ENCODE measurements at regions not wholly inside any gene's neighbourhood (a gene's known extent, or its start where the extent isn't known, plus 50 kb on each side); places are given as distances from the start of the nearest gene placed in this dataset.
A peak's percentile ranks its signal among the peaks of the same experiment; 100 is the strongest.
"Not testable (repeated sequence)": the region's sequence is repeated elsewhere in the genome, so short reads cannot be mapped to it uniquely, and the experiment has no call there.

DNA sequence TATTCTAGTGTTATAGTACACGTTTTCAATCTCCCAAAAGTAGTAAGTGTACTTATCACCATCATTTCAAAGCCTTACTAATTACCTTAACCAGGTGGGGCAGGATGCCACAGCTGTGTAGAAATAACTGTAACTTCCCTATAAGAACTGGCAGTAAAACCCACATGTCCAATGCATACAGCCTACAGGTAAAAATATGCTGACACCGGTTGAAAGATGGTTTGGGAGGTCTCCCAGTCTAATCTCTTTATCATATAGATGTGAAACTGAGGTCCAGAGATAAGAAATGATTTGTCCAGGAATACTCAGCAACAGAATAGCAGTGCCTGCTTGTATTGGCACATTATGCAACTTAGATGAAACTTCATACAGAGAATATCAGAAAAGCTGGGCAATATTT, 322.9 kb downstream of the BCL11A start:
- no peak for DNase-seq

DNA sequence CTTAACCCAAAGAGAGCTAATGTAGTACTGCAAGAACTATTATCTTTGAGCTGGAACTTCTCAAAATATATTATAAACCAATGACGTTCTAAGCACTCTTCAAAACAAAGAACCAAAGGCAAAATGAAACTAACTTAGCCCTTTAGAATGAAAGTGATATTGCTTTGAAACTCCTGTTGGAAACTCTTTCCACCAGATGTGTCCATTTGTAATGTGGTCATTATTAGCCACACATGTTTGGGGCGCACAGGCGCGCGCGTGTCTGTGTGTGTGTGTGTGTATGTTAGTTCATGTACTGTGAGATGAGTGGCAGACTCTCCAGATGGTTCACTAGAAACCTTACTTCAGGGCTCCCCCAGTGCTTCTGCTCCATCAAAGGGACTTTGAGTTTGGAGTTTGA, 323.4 kb downstream of the BCL11A start:
- DNase-seq = peak; percentile 7

GRCh38 chr2:60226943-60227342, 326.5 kb downstream of the BCL11A start:
- DNase-seq = no peak

DNA sequence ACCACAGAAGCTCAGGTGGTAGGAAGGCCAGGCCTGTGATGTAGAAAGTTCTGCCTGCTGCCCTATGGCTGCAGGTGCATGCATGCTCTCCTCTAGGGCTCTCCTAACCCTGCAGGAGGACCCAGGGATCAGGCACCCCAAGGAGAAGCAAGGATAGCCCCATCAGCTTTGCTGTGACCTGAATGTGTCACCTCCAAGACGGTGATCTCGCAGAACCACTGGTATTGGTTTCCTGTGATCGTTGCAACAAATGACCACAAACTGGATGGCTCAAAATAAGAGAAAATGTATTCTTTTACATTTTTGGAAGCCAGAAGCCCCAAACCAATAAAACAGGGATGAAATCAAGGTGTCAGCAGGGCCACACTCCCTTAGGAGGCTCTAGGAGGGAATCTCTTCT, 327.3 kb downstream of the BCL11A start:
- no peak for DNase-seq

DNA sequence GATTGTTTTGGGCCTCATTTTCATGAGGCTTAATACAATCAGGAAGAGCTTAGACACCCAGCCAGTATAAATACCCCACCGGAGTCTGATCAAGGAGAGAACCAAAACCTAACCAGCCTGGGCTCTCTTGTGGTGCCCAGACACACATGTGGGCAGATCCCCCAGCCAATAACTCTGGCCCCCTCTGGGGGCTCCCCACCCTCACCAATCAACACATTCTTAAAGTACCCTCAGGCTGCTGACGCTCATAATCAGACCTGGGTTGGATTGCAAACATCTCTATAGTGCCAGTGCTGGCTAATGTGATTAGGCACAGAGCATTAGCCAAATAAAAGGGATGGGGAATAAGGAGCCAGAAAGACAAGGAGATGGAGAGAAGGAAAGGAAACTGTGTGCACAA, 329.6 kb downstream of the BCL11A start:
- DNase-seq = no peak

- DNase-seq = no peak
These were observed 332.4 kb downstream of the BCL11A start for GRCh38 chr2:60221098-60221497.

DNA sequence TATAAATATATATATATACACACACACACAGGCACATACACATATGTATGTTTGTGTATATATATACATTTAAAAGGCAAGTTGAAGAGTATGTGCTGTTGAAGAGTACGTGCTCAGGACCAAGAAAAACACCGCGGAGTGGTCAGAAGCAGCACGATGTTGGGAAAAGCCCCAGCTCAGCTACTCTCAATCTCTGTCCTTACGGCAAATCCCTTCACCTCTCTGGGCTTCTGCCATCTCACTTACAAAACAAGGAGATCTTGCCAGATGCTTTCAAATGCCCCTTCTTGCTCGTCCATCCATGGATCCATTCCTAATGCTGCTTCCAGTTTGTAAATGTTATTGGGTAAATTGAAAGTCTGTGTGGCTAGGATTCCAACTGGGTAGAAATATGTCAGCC, 333.9 kb downstream of the BCL11A start:
- DNase-seq = no peak

DNA sequence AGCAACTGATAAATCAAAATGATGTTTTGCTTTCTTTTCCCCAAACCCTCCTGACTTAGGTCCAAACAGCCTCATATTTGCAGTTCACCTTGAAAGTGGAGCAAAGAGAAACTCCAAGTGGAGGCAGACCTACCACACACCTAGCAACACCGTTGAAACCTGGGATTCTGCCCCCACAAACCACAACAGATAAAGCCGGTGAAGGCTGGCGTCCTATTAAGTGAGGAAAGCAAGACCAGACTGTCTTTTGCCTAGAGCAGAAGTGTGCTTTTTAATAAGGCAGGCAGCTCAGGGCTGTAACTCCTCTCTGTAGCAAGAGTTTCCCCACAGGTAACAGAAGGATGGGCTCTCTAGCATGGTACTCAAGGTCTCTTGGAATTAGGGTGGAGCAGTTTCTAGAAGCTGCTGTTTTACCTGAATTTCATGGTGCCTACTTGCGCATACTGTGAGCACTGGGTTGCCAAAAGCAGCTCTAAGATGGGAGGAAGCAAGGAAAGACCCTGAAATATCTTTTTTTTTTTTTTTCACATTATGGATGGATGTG, 336.9 kb downstream of the BCL11A start:
- no peak for DNase-seq

DNA sequence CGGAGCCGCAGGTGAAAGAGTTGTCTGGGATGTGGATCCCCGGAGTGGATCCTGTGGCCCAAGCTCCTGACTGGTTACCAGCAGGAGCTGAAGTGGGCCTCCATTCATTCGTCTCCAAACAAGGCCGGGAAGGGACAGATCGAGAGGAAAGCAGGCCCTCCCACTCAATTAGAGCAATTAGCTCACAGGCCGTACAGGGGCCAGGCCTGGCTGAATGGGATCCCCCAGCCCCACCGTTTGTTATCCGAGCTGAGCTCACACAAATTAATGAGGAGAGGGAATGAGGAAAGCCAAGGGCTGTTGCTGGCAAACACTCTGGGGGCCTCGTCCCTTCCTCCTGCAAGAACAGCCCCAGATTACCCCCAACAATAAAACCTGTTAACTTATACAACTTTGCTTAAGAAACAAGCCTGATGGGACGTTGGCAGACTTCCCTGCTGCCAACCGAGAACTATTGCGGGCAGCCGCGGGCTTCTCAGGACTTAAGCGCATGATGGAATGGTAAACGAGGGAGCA, 338.0 kb downstream of the BCL11A start:
- DNase-seq = no peak

GRCh38 chr2:60214626-60214875, 338.9 kb downstream of the BCL11A start:
- DNase-seq = no peak

GRCh38 chr2:60213865-60214625, 339.4 kb downstream of the BCL11A start:
- peak; percentile 62 for DNase-seq

GRCh38 chr2:60212181-60212945, 341.1 kb downstream of the BCL11A start:
- DNase-seq = no peak

GRCh38 chr2:60189006-60189405, 364.4 kb downstream of the BCL11A start:
- DNase-seq = not testable (repeated sequence)

DNA sequence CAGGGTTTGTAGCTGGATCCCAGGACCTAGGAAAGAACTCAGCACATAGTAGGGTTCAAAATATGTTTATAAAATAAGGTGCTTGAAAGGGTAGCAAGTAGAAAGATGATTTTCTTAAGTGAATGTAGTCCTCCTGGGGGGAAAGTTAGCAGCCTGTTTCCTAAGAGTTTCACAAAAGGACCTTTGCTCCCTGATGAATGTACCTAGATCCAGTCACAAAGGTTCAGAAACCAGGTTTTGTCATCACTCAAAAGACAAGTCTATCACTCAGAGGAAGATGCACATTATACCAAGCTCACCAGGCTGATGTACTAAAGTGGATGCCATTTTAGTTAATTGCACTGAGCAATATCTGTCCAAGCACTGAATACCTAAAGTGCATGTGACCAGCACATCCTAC, 378.2 kb downstream of the BCL11A start:
- DNase-seq = no peak

- DNase-seq = no peak
These were observed 379.3 kb downstream of the BCL11A start for GRCh38 chr2:60174146-60174545.

DNA sequence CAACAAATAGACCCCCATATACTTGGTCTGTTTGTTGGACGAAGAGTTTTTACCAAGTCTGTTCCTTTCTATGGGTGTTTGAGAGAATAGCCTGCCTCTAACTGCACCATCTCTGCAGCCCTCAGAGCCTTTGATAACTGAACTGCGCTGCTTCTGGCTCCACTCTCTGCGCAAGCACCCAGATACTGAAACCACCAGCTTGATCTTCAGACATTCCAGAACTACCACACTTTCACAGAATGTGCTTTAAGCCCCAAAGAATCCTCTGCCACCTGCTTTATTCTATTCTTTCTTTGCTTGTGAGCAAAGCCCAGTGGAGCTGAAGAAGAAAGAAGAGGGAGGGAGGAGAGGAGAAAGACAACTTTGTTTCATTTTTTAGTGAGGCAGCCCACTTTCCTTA, 380.7 kb downstream of the BCL11A start:
- no peak for DNase-seq

DNA sequence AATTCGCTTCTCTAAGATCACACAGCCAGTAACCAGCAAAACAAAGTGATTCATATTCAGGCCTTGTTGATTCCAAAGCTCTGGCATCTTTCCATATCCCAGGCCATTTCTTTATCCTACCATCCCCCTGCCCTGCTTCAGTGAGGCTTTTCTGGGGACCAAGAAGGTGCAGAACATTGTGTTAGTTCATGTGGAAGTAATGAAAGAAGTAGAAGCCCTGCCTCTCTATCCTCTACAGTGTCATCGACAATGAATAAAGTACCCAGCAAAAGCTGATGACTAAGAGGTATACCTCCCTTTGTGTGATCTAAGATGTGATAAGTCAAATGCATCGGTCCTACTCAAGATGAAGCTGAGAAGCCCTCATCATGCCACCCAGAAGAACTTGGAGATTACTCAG, 383.2 kb downstream of the BCL11A start:
- no peak for DNase-seq

DNA sequence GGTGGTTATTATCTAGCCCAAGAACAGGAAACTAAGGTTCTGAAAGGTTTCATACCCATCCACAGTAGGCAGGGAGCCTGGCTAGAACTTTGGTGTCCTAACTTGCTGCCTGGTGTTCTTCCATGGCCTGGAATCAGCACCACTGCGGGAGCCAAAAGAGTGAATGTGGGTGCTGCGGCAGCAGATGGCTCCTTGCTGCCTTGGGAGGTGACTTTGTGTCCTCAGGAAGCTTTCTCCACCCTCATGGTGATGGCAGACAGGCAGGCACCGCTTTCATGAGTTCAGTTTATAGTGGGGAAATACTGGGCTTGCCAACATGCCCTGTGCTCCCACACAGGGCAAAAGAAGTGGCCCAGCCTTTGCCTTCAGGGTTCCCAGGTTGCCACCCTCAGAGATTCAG, 385.2 kb downstream of the BCL11A start:
- DNase-seq = no peak

DNA sequence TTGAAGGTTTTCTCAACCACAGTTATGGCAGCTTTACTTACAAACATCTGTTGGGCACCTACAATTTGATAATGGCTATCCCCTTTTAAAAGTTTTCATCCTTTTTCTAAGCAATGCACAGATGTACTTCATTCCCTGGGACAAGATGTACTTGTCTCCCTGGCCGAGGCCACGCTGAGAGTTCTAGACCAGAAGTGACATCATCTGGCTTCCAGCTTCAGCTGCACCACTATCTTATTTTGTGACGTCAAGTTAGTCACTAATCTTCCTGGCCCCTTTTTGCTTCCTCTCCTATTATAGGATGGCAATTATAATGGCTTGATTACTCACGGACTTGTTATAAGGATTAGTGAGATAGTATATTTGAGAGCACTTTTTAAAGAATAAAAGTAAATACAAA, 386.4 kb downstream of the BCL11A start:
- DNase-seq = no peak

- no peak for DNase-seq
These were observed 389.8 kb downstream of the BCL11A start for GRCh38 chr2:60163691-60164090.

DNA sequence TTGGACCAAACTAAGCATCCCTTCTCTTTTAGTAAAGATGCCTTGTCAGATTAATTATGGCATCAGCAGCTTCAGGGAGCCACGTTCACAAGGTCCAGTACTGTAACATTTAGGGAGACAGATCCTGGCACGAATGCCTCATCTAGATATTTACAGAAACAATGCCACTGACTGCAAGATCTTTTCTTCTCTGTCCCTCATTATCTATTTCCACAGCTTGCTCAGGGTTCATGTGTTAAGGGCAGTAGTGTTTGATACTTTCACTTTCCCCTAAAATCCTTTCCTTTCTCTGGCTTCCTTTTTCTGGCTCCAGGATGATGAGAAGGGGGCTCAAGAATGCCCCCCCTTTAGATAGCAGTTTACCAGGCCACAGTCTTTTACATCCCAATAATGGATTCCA, 393.9 kb downstream of the BCL11A start:
- DNase-seq = no peak

GRCh38 chr2:60158262-60158661, 395.2 kb downstream of the BCL11A start:
- DNase-seq = no peak

DNA sequence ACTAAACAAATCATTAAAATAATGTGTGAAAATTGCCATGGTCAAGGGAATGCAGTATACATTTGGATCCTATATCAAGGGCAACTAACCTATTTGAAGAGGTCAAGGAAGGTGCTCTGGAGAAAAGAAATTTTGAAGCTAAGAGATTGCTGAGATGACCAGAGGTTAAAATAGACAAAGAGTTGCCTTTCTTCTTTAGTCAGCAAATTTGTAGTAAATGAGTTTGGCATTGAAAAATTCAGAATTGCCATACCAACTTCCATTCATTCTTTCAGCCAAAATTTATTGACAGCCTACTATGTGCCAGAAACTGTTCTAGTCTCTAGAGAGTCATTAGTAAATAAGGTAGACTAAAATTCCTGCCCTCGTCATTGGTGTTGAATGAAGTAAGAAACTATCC, 396.2 kb downstream of the BCL11A start:
- no peak for DNase-seq

- DNase-seq = no peak
These were observed 399.3 kb downstream of the BCL11A start for GRCh38 chr2:60154142-60154541.
